Smooth muscle cell of the brain vasculature (primary cell): ENCODE measurements at regions not wholly inside any gene's neighbourhood (a gene's known extent, or its start where the extent isn't known, plus 50 kb on each side); places are given as distances from the start of the nearest gene placed in this dataset.
"Not testable (repeated sequence)": the region's sequence is repeated elsewhere in the genome, so short reads cannot be mapped to it uniquely, and the experiment has no call there.

Source experiments
- DNase-seq: peaks from one replicate; pipeline ENCODE4 v3.0.0-alpha.2; 2012; ENCODE audit warnings: low read depth, low spot score

DNA sequence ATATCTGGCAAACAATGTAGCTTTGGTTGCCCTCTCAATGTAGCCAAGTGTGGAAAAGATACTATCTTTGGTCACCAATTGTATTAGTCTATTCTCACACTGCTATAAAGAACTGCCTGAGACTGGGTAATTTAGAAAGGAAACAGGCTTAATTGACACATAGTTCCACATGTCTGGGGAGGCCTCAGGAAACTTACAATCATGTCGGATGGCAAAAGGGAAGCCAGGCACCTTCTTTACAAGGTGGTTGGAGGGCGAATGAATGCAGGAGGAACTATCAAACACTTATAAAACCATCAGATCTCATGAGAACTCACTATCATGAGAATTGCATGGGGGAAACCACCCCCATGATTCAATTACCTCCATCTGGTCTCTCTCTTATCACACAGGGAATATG lies 133.1 kb upstream of the TBCA start:
- DNase-seq = no peak

DNA sequence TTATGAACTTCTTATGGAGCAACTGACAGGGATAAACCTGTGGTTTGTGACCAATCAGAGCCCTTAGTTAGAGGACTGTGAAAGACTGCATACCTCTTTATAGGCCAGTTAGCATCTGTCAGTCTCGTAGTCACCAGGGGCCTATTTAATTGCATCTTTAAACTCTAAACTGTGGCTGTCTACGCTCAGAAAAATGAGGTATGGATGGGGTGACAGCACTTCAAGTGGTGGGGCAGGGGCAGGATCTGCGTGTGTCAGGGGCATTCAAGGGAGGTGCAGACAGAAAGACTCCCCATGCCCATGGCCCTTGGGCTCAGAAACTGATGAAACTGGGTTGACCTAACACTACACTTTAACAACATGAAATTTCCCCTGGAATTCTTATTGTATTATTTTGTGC lies 132.6 kb upstream of the TBCA start:
- no peak for DNase-seq

DNA sequence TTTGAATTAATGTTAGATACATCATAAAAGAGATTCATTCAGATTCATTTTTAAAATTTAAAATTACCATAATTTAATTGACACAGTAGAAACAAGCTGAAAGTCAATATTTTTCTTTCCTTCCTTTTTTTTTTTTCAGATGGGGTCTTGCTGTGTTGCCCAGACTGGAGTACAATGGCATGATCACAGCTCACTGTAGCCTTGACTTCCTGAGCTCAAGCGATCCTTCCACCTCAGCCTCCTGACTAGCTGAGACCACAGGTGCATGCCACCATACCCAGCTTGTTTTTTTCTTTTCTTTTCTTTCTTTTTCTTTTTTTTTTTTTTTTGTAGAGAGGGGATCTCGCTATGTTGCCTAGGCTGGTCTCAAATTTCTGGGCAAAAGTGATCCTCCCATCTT lies 131.6 kb upstream of the TBCA start:
- no peak for DNase-seq

DNA sequence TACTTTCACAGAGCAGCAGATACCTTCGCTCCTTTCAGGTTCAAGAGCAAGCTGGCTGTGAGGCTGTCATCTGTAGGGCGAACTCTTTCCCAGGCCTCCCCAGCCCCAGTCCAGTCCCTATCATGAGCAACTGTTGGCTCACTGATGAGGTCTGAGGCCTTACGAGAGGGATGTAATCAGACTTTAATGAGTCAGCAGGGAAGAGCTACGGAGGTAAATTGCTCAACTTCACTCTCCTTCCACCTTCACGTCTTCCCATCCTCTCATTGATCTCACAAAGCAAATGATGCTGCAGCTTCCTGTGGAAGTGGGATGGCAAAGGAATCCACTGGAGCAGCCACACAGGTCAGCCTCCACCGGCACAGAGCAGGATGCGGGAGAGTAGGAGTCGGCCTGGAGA lies 130.7 kb upstream of the TBCA start:
- no peak for DNase-seq

DNA sequence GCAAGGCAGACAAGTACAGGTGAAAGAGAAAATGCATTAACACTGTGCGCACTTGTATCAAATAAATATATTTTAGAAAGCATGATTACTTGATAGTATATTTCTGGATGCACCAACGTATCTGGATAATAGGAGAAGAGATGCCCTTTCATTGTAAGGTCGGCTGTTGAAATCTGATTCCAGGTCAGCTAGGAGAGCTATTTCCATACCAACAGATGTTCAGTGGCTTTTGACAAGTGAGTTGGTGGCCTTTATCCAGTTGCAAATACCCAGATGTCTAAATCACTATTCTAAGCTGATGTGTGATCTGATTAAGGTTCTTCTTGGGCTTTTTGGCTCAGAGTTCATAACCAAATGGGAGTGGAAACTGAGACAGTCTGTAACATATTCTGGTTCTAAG lies 128.2 kb upstream of the TBCA start:
- DNase-seq = no peak

DNA sequence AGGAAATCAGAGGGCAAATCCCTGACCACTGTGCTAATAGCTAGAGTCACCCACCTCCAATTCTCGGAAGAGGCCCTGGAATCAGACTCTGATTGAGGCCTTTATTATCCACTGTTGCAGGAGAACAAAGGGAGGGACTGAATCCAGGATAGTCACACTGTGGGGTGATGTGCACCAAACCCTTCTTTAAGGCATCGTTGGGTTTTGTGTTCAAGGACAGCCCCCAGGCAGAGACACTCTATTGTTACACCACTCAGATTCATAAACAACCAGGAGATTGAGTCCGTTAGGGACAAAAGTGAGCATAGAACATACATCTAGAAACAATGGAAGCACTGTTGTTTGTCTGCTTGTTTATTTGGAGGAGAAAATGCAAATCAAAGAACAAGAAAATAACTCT lies 124.6 kb upstream of the TBCA start:
- DNase-seq = no peak

DNA sequence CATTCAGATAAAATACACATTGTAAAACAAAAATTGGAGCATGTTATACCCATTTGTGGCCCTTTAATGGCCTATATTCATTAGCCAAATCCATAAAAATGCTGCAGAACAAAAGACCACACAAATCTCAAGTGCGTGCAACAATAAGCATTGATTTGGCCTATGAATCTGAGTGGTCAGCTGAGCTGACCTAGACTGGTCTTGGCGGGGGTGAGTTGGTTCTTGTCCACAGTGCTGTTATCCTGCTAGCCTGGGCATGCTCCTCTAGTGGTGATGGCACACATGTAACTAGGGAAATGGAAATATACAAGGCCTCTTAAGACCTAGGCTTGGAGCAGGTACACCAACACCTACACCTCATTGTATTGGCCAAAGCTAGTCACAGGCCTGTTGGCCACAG lies 122.2 kb upstream of the TBCA start:
- no peak for DNase-seq

DNA sequence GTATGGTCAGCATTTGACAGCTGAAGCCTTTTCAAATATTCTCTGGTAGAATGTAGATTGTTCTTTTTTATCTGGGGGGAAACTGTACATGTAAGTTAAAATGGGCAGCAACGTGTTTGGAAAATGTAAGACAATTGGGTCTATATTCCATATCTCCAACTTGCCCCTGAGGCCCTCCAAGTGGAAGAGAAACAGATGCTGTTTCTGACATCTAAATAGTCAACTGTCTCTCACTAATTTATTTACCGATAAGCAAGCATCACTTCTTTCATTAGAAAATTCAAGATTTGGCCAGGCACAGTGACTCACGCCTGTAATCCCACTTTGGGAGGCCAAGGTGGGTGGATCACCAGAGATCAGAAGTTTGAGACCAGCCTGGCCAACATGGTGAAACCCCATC lies 120.2 kb upstream of the TBCA start:
- DNase-seq = no peak

DNA sequence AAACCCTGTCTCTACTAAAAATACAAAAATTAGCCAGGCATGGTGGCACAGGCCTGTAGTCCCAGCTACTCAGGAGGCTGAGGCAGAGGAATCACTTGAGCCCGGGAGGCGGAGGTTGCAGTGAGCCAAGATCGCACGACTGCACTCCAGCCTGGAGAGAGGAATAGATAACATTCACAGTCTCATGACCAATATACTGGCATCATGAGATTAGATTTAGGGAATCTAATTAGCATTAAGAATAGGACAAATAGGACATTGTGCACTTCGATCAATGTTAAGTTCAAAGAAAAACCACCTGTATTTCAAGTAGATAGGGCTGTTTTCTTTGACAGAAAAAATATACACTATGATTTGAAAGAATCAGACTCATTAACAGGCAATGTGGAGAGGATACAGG lies 118.0 kb upstream of the TBCA start:
- not testable (repeated sequence) for DNase-seq

DNA sequence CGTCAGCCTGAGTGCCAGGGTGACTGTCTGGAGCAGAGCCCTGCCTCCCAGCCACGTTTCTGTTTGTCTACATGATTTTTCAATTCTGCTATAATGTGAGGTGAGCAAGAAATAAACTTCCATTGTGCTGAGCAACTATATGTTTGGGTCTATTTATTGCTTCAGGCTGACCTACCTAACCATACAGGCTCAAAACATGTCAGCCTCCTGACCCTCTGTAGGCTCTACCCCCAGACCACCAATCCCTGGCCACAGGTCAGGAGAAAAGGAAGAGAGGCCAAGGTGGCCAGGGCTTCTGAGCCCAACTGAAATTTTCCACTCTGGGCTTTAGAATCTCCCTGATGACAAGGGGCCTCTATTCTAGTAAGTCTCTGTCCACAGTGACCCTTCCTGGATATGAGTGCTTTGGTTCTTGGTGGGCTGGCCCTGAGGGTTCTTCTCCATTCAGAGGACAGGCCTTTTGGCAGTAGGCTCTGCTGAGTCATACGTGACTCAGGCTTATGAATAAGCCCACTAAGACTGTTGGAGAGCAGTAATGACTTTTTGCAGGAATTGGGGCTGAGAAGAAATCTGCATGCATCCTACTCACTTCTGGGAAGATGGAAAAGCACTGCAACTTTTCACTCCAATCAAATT lies 117.2 kb upstream of the TBCA start:
- DNase-seq = peak; percentile 72

DNA sequence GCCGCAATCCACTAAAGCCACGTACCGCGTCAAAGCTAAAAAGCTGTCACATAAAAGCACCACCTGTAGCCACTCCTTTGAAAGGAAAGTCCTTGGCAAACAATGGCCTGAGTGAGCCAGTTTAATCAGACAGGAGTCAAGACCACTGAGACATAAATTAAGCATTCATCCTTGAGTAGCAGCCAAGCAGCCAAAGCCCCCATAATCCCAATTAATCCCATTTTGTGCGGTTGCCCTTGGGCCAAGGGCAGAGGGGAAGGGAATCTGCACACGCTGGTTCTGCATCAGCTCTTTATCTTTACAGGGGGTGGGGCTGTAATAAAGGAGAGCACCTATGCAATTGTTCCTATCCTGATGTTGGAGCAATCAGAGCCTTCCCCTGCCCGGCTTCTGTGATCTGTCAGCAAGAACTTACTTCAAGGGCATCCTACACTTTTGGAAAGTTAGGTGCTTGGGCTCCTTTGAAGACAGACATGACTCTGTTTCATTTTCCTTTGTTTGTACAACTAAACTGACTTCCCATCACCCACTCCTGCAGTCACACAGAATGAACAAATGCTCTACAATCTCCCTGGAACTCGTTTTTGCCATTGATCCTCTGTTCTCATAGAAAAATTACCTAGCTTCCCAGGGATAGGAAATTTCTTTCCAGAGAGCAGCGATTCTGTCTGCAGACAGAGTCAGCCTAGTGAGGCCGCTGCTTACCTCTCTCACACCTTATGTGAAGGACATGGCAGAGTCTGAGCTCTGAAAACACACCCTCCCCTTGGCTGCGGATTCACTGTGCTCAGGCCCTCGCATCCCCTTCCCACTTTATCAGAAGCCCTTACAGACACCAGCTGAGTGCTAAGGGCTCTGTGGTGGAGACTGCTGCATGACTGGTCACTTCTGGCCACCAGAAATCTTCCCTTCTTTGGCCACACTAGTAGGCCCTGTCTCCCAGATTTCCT lies 116.2 kb upstream of the TBCA start:
- no peak for DNase-seq

DNA sequence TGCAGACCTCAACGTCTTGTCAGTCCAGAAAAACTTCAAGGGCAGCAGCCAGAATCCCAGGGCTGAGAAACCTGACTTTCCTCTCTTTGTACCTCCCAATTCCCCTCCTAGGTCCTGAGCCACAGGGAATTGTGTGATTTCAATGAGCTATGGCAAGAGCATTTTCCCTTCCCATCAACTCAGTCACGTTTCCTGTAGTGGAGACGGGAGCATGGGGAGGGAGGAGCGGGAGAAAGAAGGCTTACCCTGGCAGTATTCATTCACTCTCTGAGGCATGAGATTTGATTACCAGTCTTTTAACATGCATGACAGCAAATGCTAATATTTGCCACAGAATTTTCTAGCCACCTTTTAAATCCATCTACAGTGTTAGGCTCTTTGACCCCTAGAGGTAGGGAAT lies 109.4 kb upstream of the TBCA start:
- DNase-seq = no peak

DNA sequence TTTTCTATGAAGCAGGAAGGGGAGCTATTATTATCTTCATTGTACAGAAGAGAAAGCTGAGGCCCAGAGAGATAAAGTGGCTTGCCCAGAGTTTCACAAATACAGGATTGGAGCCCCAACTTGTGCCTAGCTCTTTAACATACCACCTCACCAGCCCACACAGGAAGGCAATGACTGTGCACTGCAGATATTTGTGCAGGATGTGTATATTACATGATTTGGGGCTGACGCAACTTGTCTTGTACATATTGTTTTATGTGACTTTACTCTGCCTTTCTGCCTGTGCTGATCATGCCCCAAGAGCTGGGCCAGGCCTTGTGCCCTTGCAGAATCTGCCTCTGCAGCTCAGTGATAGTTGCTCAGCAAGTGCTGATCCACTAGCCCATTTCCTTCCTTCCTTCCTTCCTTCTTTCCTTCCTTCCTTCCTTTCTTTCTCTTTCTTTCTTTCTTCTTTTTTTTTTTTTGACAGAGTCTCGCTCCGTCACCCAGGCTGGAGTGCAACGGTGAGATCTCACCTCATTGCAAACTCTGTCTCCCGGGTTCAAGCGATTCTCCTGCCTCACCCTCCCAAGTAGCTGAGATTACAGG lies 106.6 kb upstream of the TBCA start:
- DNase-seq = no peak

DNA sequence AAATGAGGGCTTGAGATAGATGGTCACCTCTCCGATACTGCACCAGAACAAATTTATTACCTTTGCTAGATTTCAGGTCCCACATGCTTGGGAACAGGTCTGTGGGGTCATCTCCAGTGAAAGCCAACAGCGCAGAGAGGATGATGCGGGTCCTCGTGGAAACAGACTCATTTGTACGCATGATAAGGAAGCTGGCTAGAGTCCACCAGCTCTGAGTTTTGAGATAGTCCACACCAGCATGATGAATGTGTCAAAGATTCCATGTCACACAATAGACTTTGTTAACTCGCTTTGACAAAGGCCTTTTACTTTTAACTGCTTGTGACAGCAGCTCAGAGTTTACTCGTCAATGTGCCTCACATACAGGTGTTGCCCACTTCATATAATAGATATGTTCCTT lies 105.4 kb upstream of the TBCA start:
- no peak for DNase-seq

DNA sequence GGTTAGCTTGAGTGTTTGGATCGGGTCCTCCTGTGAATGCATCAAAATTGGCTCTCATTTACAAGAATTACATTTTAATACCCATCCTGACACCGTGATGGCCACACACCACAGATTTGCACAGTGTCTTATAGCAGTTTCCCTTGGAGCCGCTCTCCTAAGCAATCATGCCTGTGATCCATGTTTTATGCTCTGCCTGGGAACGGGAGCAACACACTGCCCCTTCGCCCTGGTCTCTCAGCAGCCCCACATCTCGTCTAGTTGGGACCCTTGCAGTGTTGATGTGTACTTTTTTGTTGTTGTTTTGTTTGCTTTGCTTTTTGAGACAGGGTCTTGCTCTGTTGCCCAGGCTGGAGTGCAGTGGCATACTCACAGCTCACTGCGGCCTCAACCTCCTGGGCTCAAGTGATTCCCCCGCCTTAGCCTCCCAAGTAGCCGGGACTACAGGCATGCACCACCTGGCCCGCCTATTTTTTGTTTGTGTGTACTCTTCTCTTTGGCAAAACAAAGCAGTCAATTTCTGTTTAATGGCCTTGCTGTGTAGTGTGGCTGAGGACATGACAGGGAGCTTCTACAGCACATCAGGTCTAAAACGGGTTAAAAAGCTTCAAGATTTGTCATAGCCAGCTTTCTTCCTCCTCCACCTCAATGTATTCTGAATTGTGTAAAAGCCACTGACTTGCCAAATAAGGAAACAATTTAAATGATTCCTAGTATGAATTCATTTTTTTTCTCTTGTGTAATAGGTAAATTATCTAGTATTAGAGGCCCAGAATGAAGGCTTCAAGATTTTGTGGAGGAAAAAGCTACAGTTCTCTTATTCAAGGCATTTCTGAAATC lies 101.6 kb upstream of the TBCA start:
- DNase-seq = no peak

DNA sequence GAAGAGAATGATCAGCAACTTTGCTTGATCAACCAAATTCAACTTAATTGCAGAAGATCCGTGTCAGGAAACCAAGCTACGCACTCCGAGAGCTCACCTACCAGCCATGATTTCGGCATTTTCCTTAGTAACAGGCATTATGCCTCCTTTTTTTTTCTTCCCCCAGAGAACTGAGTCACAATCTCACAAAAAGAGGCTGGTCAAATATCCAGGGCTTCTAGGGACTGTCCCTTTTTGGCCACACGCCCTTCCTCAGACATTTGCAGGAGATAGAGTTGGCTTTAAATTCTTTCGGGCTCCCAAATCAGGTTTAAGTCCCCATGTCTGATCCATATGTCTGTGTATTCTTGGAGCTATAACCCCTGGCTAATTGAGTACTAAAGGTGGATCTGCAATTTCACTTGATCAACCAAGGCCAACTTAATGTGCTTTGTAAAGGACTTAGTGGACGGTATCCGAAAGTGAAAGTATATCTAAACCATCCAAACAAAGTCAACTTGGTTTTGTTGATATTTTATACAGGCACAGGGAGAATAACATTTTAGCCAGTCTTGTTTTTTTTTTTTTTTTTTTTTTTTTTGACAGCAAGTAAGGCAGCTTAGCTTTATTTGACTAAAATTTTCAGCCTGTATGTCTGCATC lies 100.8 kb upstream of the TBCA start:
- no peak for DNase-seq

DNA sequence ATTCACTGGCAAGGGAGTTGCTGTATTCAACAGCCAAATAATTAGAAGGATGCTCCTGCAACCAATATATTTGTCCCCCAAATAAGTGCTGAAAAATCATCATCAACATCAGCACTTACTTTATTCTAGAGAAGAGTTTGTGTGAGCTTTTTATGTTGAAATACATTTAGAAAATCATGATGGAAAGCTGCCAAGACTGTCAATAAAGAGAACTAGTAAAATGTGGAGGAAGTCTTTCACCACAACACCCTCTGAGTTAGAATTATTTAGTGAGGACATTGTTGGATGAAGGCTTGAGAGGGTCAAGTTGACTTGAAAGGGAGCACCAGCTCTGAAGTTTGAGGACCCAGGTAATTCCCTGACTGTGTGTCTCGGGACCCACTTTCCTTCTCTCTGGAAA lies 100.2 kb upstream of the TBCA start:
- DNase-seq = no peak

DNA sequence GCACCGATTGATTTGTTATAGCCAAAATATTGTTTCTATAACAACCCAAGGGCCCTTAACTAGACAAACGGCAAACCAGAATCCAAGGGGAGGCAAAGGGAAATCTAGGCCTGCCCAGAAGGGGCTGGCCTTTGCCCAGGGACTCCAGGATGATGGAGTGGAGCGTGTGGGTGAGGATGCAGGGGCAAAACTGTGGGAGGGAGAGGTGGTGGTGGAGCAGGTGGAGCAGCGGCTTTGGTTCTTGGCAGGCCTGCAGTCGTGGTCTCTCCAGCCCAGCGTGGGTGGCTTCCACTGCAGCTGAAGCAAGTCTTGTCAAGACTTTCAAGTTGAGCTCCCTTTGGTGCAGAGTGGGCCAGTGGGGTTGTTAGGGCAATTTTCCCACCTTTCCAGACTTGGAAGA lies 98.6 kb upstream of the TBCA start:
- DNase-seq = no peak

DNA sequence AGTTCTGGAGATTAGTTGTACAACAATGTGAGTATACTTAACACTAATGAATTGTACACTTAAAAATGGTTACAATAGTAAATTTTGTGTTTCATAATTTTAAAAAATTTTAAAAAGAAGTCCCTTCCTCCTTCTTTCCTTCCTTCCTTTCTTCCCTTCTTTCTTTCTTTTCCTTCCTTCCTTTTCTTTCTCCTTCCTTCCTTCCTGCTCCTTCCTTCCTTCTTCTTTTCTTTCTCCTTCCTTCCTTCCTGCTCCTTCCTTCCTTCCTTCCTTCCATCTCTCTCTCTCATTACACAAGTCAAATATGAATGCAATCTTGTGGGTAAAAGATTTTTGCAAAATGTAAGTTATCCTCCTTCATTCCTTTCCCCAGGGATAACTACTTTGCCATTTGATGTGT lies 97.1 kb upstream of the TBCA start:
- DNase-seq = no peak

DNA sequence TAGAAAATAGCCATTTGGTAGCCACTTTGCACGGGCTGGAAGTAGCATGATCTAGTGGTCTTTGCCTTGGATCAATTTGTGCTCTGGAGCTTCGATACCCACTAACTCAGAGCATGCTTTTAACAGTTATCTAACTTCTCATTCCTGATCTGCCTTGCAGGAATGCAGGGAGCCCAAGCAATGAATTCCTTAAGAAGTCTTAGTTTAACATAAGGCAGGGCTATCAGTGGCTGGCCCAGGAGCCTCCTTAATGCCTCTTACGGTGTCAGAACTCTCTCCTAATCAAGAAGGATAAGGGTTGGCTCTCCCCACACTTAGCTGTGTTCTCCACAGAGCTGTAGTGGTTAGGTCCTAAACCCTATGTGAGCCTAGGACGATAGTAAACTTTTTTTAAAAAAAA lies 95.8 kb upstream of the TBCA start:
- no peak for DNase-seq

DNA sequence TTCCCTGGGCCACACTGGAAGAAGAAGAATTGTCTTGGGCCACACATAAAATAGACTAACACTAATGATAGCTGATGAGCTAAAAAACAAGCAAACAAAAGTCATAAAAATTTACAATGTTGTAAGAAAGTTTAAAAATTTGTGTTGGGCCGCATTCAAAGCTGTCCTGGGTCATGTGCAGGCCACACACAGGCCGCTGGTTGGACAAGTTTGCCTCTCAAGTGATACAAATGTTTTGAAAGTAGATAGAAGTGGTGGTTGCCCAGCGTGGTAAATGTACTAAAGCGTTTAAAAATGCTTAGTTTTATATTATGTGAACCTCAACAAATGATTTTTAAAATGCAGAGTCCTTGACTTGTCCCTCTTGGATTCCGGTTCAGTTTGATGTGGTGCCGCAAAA lies 94.9 kb upstream of the TBCA start:
- DNase-seq = no peak
